ENCODE measurements at regions not wholly inside any gene's neighbourhood (a gene's known extent, or its start where the extent isn't known, plus 50 kb on each side); places are given as distances from the start of the nearest gene placed in this dataset.

DNA sequence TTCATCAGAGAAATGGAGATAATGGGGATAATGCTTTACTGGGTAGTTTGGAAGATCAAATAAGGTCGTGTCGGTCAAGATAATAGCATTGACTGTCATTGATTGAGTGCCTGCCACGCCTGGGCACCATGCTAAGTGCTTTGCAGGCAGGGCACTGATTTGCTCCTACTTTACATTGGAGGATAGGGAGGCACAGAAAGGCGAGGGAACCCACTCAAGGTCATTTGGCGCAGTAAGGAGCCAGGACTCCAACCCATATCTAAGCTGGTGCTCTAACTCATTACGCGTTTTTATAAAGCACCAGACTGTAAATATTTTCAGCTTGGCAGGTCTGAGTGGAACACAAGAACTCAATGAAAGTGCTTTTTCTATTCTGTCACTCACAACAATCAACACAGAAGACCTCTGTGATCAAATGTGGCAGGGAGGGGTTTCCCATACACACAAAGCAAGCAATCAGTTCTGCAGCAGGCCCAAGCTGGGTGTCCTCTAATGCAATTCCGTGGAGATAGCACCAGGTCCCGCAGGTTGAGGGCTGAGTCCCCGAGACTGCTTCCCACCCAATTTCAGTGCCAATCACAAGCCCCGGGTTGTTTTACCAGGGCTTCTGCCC lies 373.6 kb downstream of the CDH26 start:
- DNase-seq = no peak

DNA sequence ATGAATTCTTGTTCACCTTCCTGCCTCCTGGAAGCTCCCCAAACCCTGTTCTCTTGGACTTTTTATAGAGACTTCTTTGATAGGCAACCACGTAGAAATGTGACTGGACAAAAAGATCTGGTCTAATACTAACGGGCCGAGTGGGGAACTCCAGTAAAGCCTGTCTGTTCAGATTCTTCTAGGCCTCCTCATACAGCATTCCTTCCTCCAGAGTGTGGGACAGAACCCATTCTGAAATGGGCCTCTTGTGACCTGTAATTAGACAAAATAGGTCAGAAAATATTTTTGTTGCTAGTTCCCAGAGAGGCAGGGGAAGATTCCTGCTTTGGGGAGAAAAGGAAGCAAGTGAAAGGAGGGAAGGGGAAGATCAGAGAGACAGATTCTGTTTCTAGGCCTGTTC lies 374.3 kb downstream of the CDH26 start:
- DNase-seq = no peak

DNA sequence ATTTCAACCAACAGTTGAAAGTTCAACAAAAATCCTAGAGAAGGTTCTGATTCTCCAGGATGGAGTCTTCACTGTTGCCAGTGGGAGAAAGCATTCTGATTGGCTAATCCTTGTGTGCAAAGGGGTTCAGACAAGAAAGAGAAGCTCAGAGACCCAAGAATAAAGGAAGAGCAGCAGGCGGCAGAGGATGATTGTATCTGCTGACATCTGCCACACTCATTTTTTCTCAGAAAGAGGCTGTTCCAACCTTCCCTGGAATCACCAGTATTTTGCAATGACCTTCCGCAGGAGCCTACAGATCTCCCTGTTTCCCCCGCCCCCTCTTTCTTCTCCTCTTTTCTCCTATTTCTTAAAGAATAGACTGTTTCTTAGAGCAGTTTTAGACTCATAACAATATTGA lies 376.7 kb downstream of the CDH26 start:
- DNase-seq = no peak

DNA sequence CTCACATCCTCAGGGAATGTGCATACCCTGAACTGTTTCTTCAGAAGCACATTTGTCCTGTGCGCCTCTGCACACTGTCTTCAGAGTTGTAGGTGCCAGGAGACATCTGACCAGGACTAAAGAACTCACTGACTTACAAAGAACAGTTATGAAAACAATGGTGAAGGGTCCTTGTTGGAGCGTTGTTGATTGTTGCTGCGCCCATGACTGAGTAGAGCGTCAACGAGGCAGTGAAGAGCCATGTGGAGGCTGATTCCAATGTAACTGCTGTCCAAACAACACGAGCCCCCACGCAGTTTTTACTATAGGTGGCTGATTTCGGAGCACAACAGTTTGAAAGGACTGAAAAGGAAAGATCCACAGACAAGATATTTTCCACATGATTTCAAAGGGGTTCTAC lies 380.3 kb downstream of the CDH26 start:
- no peak for DNase-seq

DNA sequence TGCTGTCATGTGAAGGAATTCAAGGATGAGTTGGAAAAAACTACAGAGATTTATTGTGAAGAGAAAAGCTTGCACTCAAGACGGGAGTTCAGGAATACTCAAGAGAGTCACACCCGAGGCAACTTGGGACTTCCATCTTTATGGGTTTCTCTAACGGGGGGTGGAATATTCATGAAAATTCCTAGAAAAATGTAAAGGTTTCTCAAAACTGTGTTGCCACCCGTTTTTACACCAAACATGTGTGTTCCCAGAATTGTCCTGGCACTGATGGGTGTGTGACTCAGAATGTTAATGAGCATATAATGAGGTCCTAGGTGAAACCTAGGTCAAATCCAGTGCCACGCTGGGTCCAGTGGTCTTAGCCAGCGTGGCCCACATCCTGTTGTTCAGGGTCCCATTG lies 381.5 kb downstream of the CDH26 start:
- no peak for DNase-seq

DNA sequence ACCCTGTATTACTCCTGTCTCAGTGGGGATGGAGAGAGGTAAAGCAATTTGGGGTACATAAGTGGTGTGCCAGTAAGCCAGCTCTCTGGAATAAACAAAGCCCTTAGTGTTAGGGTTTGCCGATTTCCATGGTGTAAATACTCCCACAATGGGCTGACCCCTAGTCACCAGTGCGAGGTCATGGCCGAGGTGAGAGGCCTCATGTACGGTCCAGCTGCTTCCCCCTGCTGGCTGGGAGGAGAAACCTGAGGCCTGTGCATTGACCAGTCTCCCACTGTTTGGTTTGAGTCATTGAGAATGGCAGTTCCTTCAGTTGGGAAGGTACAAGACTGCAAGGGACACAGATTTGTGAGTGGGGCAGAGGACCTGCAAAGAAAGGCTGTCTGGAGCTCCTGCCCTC lies 382.0 kb downstream of the CDH26 start:
- DNase-seq = no peak

DNA sequence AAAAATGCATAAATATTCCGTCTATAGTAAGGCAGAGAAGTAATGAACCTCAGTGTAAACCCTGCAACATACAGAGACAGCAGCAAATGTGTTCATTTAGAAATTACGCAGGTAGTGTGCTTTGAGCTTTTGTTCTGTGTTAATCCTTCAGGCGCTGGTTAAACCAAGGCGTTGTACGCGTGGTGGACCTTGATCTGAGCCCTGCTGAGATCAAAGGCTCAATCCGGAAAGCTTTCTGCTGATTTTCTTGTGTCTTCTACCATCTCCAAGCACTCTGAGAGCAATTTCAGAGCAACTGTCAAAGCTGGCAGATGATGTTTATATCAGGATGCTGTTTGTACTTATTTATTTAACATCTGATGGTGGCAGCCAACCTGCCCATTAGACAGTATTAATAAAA lies 382.8 kb downstream of the CDH26 start:
- DNase-seq = no peak

DNA sequence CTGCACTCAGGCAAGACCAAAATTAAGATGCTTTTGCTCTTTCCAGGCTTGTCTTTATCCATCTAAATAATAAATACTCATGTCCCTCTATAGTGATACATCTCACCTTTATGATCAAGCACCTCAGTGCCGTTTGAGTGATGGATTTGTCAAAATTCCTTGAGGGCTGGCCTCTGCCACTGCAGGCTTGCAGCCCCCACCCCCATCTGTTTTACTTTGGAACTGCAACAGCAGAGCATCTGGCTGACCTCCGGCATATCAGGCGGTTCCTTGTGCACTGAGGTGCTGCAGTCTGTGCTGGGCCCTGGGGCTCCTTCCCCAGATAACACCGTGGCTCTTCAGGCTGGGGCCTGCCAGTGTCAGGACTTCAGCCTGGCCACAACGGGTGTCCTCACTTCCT lies 386.9 kb downstream of the CDH26 start:
- DNase-seq = no peak

DNA sequence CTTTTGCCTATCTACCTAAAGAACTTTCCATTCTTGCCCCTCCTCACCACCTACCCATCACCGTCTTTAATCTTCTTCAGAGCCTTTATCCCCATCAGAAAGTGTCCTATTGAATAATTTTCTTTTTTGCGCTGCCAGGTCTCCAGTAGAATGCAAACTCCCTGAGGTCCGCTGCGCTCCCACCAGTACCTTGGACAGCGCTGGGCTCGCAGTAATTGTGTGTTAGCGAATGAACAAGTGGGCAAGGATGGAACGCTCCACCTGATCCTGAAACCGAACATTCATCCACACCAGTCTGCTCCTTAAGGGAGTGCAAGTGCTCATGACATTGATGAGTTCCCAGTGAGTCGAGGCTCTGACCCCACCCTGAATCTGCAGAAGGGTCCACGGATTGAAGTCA lies 391.2 kb downstream of the CDH26 start:
- DNase-seq = no peak

DNA sequence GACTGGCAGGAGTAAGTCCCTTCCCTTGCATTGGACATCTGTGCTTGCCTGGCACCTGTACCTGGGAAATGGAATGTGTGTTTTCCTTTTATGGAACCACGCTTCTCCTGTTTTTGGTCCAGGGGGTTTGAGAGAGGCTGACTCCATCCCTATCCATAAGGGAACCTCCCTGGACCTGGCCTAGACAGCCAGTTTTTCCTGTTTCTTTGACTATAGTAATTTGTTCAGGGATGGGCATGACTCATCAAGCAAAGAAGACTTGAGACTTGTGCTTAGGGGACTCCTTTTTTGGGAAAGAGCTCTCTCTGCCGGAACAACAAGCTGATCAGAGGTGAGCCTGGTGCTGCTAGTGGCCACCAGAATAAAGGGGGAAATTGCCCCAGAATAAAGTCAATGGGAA lies 393.8 kb downstream of the CDH26 start:
- DNase-seq = no peak

DNA sequence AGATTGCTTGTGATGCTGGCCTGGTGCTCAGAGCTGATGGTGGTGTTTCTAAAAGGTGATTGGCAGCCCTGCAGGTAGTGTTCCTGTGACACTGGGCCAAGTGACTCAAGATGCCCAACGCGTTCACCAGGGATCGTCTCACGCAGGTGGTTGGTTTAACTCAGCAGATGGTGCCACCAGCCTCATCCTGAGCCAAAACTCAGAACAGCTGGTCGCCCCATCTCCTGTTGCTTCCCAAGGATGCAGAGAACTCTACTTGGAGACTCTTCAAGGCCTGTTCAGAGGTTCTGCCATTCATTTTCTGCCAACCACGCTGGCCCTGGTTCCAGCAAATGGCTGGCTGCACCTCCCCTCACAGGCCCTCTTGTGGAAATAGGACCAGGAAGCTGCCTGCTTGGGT lies 394.4 kb downstream of the CDH26 start:
- DNase-seq = no peak

DNA sequence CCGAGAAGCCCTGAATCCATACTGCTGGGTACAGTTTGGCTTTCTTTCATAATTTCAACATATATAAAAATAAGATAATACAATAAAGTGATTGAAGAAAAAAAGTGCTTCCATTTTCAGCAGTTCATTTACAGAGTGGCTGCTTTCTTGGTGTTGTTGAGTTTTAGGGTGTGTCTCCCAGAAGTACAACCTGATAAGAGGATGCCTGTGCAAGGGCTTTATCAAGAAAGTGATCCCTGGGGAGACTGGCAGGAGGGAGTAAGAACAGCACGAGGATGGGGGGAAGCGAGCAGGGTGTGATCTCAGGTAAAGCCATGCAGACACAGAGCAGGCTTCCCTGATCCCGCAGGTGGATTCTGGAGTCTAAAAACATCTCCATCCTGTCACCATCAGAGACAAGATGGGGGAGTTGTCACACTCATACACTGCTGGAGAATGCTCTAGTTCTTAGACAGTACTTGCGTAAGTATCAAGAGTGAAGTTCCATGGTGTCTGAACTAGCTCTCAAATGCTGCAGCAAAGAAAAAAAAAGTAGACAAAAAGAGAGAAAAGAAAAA lies 395.9 kb downstream of the CDH26 start:
- no peak for DNase-seq

DNA sequence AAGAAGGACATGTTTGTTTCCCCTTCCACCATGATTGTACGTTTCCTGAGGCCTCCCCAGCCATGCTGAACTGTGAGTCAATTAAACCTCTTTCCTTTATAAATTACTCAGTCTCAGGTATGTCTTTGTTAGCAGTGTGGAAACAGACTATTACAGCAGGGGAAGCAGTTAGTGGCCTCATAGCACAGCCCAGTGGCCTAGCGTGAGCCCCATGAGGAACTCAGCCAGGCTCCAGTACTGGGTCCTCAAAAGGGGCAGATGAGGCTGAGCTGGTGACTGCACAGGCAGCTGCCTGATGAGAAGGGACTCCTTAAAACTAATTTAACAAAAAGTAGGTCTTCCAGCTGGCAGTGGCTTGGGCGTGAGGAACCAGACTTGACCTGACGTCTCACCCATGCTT lies 399.9 kb downstream of the CDH26 start:
- DNase-seq = no peak

DNA sequence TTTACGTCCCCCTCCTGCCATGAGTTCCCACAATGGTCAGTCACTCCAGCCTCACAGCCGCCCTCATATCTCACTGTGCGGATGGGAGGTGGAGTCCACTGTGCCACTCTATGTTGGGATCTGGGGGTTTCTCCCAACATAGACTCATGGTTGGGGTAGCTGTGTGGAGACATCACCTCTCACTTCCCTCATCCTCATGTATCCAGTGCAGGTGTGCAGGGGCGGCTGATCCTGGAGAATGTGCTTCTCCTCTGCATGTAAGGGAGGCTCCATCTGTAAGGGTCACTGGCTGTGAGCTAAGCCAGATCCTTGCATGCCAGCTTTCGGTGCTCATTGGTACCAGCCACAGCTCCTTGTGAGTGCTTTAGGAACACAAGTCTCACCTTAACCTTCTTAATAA lies 400.8 kb downstream of the CDH26 start:
- no peak for DNase-seq

DNA sequence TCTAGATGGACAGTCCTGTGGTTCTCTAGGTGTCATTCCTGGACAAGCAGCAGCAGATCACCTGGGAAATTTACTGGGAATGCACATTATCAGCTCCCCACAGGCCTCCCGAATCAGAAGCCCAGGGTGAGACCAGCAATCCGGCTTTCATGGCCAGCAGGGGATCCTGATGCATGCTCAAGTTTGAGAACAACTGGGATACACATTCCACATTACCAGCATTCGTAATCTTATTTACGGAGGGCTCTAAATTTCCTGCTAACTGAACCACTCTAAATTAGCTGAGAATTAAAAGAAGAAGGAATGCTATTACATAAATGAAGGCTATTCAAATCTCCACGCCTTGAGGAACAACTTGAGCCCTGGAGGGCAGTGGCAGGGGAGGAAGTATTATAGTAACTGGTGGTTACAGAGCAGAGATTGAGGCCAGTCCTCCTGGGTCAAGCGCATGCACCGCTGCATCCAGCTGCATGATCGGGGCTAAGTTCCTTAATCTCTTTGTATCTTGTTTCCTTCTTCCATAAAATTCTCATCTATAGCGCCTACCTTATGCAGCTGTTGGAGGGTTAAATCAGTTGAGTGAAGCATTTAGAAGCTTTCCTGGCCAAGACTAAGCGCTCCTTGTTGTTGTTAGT lies 403.7 kb downstream of the CDH26 start:
- no peak for DNase-seq

DNA sequence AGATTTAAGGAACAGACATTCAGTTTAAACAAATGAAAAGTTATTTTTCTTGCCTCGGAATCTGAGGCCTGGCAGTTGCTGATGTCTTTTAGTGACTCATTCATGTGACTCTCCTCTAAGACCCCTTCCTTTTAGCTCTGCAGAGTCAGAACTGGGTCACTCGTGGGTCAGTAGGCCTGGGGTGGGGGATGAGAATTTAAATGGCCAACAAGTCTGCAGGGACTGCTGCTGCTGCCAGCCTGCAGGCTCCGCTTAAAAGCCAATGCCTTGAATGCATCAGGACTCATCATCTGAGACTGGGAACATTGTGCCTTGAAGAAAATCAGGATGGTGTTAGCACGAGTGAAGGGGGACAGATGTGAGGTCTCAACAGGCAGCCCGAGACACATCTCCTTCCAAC lies 404.3 kb downstream of the CDH26 start:
- DNase-seq = no peak

DNA sequence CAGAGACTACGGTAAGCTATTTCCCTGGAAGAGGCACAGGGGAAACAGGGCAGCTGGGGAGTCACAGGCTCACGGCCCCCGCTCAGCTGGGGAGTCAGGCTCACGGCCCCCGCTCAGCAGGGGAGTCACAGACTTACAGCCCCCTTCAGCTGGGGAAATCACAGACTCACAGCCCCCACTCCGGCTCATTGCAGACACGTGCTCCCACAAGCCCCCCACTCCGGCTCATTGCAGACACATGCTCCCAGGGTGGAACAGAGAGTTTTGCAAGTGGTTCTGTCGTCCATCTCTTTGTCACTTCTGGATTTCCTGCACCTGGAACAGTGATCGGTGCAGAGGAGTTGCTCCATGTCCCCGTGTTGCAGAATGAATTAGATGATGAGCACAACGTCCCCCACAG lies 405.5 kb downstream of the CDH26 start:
- DNase-seq = no peak

DNA sequence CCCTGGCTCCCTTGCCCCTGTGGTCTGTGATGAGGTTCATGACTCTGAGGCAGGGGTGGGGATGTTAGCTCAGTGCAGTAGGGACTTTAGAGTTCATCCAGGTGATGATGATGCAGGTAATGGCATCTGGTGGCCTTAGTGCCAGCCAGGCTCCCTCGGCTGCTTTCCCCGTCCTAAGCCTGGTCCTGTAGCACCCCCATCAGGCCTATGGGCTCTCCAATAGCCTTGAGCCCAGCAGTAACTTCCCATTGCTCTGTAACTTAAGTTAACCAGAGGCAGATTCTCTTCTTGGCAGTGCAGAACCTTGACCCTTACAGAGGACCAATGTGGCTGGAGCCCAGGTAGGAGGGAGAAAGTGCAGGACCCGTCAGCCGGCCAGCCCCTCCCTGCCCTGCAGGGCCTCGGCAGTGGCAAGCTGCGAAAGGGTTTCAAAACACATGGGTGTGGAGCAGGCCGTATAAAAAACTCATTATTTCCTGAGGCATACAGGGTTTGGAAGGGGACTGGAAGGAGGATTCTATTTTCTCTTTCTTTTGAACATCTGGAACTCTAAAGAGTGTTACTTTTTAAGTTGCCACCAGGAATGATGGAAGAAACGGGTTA lies 406.9 kb downstream of the CDH26 start:
- no peak for DNase-seq

DNA sequence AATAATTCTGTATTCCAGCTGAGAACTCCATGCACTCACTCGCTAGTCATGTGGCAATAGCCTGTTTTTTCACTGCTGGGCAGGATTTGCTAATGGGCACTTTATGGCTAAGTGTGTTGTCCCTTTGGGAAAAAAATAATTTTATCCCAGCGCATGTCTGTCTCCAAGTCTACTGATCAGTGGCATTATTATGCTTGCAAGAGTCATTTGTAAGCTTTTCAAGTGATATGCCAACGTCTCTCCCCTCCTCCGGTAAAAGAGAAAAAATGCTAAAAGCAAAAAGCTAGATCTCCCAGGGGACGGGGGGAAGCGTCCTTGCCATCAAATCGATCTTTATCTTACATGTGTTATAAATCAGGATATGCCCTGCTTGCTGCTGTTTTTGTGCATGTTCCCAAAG lies 407.7 kb downstream of the CDH26 start:
- no peak for DNase-seq

DNA sequence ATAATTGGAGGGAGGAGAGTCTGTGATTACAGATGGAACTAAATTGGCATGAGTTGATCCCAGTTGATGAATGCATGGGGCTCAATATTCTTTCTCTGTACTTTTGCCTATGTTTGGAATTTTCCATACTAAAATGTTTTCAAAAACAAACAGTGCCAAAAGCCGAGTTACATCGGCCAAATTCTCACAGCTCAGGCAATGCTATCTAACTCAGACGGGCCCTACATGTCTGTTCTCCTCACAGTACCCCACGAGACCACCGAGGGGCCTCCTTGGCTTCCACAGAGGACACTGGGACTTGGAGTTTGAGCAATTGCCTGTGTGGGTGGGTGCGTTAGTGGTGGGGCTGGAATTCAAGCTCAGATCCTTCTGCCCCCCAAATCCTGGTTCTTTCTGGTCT lies 413.2 kb downstream of the CDH26 start:
- DNase-seq = no peak

DNA sequence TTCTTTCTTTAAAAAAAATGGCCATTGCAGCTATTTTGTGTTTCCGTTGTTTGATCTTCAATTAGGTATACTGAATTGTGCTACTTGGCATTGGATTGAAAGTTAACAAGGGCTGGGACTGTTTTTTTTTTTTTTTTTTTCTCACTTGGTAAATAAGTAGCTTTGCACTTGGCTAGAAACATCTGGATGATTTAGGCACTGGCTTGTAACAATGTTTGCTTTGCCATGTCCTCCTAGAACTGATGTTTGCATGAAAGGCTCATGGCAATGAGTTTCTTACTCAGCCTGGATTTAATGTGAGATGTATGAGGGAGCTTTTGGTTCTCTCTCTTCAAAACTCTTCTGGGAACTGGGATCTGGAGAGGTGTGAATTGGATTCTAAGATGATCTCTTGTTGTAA lies 414.1 kb downstream of the CDH26 start:
- no peak for DNase-seq

DNA sequence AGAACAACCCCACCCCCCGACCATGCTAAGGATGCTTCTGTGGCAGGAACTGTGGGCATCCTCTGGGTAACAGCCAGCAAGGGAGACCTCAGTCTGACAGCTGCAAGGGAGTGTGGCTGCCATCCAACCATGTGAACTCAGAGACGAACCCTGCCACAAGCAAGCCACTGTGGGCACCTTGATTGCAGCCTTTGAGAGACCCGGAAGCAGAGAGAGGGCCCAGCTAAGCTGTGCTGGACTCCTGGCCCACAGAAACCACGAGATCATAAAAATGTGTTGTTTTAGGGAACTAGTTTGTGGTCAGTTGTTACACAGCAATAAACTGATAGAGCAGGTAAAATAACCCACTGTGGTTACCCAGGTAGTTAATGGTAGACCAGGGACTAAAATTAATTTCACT lies 414.6 kb downstream of the CDH26 start:
- peak in 1 of 2 experiments; percentile 5 for DNase-seq

DNA sequence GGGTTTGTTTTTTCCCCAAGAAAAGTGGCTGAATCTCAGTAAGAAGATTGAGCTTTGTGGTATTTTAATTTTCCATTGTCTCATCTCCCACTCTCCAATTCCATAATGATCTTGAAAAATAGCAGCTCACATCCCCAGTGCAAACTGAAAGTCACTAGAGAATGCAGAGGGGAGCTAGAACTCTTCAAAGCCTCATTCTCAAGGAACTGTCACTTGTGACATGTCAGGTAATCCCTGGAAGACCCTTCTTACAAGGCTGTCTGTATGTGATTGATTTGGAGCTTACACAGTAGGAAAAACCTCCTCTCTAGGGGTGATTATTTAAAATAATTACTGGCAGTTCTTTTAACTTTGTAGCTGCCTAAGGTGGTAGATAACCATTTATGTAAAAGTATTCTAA lies 420.4 kb downstream of the CDH26 start:
- DNase-seq = no peak

DNA sequence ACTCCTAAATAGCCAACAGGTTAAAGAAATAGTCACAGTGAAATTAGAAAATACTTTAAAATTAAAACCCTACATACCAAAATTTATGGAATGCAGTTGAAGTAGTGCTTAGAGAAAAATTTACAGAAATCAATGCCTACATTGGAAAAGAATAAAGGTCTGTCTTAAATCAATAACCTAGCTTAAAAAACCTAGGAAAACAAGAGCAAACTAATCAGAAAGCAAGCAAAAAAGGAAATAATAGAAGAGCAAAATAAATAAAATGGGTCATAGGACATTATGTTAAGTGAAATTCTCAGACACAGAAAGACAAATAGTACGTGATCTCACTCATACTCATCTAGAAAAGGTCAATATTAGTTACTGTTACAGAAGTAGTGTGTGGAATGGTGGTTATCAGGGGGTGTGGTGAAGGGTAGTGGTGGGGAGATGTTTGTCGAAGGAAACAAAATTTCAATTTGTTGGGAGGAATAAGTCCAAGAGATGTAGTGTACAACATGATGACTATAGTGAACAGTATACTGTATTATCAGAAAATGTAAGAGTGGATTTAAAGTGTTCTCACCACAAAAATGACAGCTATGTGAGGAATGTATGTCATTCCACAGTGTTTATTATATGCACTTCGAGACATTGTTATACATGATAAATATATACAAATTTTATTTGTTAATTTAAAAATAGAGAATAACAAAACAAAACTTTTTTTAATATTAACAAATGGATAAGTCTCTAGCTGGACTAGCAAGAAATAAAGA lies 423.6 kb downstream of the CDH26 start:
- no peak for DNase-seq
